HG02623 (cell line): ENCODE measurements at regions not wholly inside any gene's neighbourhood (a gene's known extent, or its start where the extent isn't known, plus 50 kb on each side); places are given as distances from the start of the nearest gene placed in this dataset.
"Not testable (repeated sequence)": the region's sequence is repeated elsewhere in the genome, so short reads cannot be mapped to it uniquely, and the experiment has no call there.

ENCODE experiments used
- ATAC-seq: cut with Tn5 transposase; IDR thresholded peaks from one replicate; pipeline ENCODE4 v1.9.1; 2021; ENCODE audit warnings: moderate library complexity; ENCODE audit not compliant: unreplicated experiment

GRCh38 chr14:27205036-27205435, 607.2 kb upstream of the NOVA1 start:
- no peak for ATAC-seq

GRCh38 chr14:27211741-27212140, 613.9 kb upstream of the NOVA1 start:
- no peak for ATAC-seq

- no peak for ATAC-seq
Measured at GRCh38 chr14:27222671-27223070, 624.8 kb upstream of the NOVA1 start.

GRCh38 chr14:27223906-27224305, 626.1 kb upstream of the NOVA1 start:
- no peak for ATAC-seq

GRCh38 chr14:27228053-27228452, 630.2 kb upstream of the NOVA1 start:
- no peak for ATAC-seq

GRCh38 chr14:27234331-27234730, 636.5 kb upstream of the NOVA1 start:
- ATAC-seq, result no peak

GRCh38 chr14:27236601-27237000, 638.8 kb upstream of the NOVA1 start:
- no peak for ATAC-seq

GRCh38 chr14:27242874-27243273, 645.0 kb upstream of the NOVA1 start:
- no peak for ATAC-seq

- ATAC-seq, result no peak
Measured at GRCh38 chr14:27243365-27243764, 645.5 kb upstream of the NOVA1 start.

- ATAC-seq, result no peak
Measured at GRCh38 chr14:27245947-27246346, 648.1 kb upstream of the NOVA1 start.

GRCh38 chr14:27253966-27254365, 656.1 kb upstream of the NOVA1 start:
- no peak for ATAC-seq

GRCh38 chr14:27256805-27257204, 659.0 kb upstream of the NOVA1 start:
- no peak for ATAC-seq

GRCh38 chr14:27267876-27268275, 670.0 kb upstream of the NOVA1 start:
- ATAC-seq, result no peak

- no peak for ATAC-seq
Measured at GRCh38 chr14:27270716-27271115, 672.9 kb upstream of the NOVA1 start.

GRCh38 chr14:27278341-27278740, 680.5 kb upstream of the NOVA1 start:
- ATAC-seq, result no peak

GRCh38 chr14:27305441-27305945, 707.7 kb upstream of the NOVA1 start:
- ATAC-seq, result no peak

GRCh38 chr14:27312730-27313129, 714.9 kb upstream of the NOVA1 start:
- not testable (repeated sequence) for ATAC-seq

- ATAC-seq, result no peak
Measured at GRCh38 chr14:27314231-27314630, 716.4 kb upstream of the NOVA1 start.

GRCh38 chr14:27315477-27315876, 717.6 kb upstream of the NOVA1 start:
- no peak for ATAC-seq

- no peak for ATAC-seq
Measured at GRCh38 chr14:27315947-27316346, 718.1 kb upstream of the NOVA1 start.

- ATAC-seq, result no peak
Measured at GRCh38 chr14:27318774-27319420, 721.1 kb upstream of the NOVA1 start.

GRCh38 chr14:27320261-27320660, 722.4 kb upstream of the NOVA1 start:
- no peak for ATAC-seq

GRCh38 chr14:27327095-27327494, 729.3 kb upstream of the NOVA1 start:
- ATAC-seq, result no peak
